Endothelial cell (in vitro differentiated cells): ENCODE measurements at regions not wholly inside any gene's neighbourhood (a gene's known extent, or its start where the extent isn't known, plus 50 kb on each side); places are given as distances from the start of the nearest gene placed in this dataset.

Source experiments
- DNase-seq: peaks from one replicate; pipeline ENCODE4 v3.0.0; 2021; ENCODE audit warnings: low spot score
- H3K27ac Mint-ChIP-seq: one replicate; pipeline ENCODE4 v1.8.0; 2021; ENCODE audit warnings: mixed read lengths, inconsistent platforms; ENCODE audit not compliant: unreplicated experiment
- H3K27me3 Mint-ChIP-seq: one replicate; pipeline ENCODE4 v1.8.0; 2021; ENCODE audit warnings: mild to moderate bottlenecking, moderate library complexity, mixed read lengths, inconsistent platforms; ENCODE audit not compliant: unreplicated experiment
- H3K36me3 Mint-ChIP-seq: one replicate; pipeline ENCODE4 v1.8.0; 2021; ENCODE audit warnings: mild to moderate bottlenecking, low read depth, mixed read lengths, inconsistent platforms; ENCODE audit not compliant: unreplicated experiment
- H3K4me1 Mint-ChIP-seq: one replicate; pipeline ENCODE4 v1.8.0; 2021; ENCODE audit warnings: mild to moderate bottlenecking, mixed read lengths, inconsistent platforms; ENCODE audit not compliant: unreplicated experiment
- H3K4me3 Mint-ChIP-seq: one replicate; pipeline ENCODE4 v1.8.0; 2021; ENCODE audit warnings: mild to moderate bottlenecking, mixed read lengths, inconsistent platforms; ENCODE audit not compliant: unreplicated experiment
- H3K9me3 Mint-ChIP-seq: one replicate; pipeline ENCODE4 v1.8.0; 2021; ENCODE audit warnings: mixed read lengths, inconsistent platforms; ENCODE audit not compliant: unreplicated experiment
- CTCF ChIP-seq: fragments of 200-600 bp; sonication (generic); IDR thresholded peaks from one replicate; pipeline ENCODE4 v1.5.0; 2021; ENCODE audit warnings: antibody characterized with exemption; ENCODE audit not compliant: unreplicated experiment

GRCh38 chr2:105573910-105574655 is 170.6 kb upstream of the NCK2 start:
- DNase-seq, result no peak
- no peak overlapping the region for H3K27ac Mint-ChIP-seq
- H3K4me1 Mint-ChIP-seq, result peaks cover 5% of the 10 kb centered on the region
- no peaks in the 10 kb centered on the region for H3K9me3 Mint-ChIP-seq
- no peaks in the 10 kb centered on the region for H3K36me3 Mint-ChIP-seq
- peaks cover 7% of the 10 kb centered on the region for H3K27me3 Mint-ChIP-seq
- H3K4me3 Mint-ChIP-seq, result no peak overlapping the region
- TF ChIP-seq CTCF, result no peak

- TF ChIP-seq CTCF, result no peak
- no peak overlapping the region for H3K27ac Mint-ChIP-seq
- H3K27me3 Mint-ChIP-seq, result peaks cover 7% of the 10 kb centered on the region
- no peaks in the 10 kb centered on the region for H3K36me3 Mint-ChIP-seq
- peaks cover 5% of the 10 kb centered on the region for H3K4me1 Mint-ChIP-seq
- no peak overlapping the region for H3K4me3 Mint-ChIP-seq
- H3K9me3 Mint-ChIP-seq, result no peaks in the 10 kb centered on the region
- no peak for DNase-seq
These were observed 171.2 kb upstream of the NCK2 start for GRCh38 chr2:105573490-105573889.

- no peaks in the 10 kb centered on the region for H3K36me3 Mint-ChIP-seq
- H3K9me3 Mint-ChIP-seq, result no peaks in the 10 kb centered on the region
- H3K27me3 Mint-ChIP-seq, result peaks cover 14% of the 10 kb centered on the region
- peaks cover 3% of the 10 kb centered on the region for H3K4me1 Mint-ChIP-seq
- no peak overlapping the region for H3K4me3 Mint-ChIP-seq
- TF ChIP-seq CTCF, result no peak
- H3K27ac Mint-ChIP-seq, result no peak overlapping the region
- no peak for DNase-seq
These were observed 172.7 kb upstream of the FHL2 start for GRCh38 chr2:105571445-105571987.

GRCh38 chr2:105570757-105571156 is 171.9 kb upstream of the FHL2 start:
- Mint-ChIP-seq H3K4me3 (no peak overlapping the region), H3K27ac (no peak overlapping the region), H3K27me3 (peaks cover 14% of the 10 kb centered on the region), H3K9me3 (no peaks in the 10 kb centered on the region), H3K4me1 (no peaks in the 10 kb centered on the region), H3K36me3 (no peaks in the 10 kb centered on the region)
- no peak for DNase-seq
- no peak for TF ChIP-seq CTCF

- H3K9me3 Mint-ChIP-seq, result no peaks in the 10 kb centered on the region
- no peaks in the 10 kb centered on the region for H3K4me1 Mint-ChIP-seq
These were observed 171.5 kb upstream of the FHL2 start for GRCh38 chr2:105570326-105570725.

More at GRCh38 chr2:105570326-105570725, 171.5 kb upstream of the FHL2 start:
- DNase-seq, result no peak
- Mint-ChIP-seq H3K36me3 (no peaks in the 10 kb centered on the region), H3K27ac (no peak overlapping the region), H3K4me3 (no peak overlapping the region), H3K27me3 (peaks cover 14% of the 10 kb centered on the region)
- TF ChIP-seq CTCF, result no peak
